ENCODE measurements at regions not wholly inside any gene's neighbourhood (a gene's known extent, or its start where the extent isn't known, plus 50 kb on each side); places are given as distances from the start of the nearest gene placed in this dataset.

DNA sequence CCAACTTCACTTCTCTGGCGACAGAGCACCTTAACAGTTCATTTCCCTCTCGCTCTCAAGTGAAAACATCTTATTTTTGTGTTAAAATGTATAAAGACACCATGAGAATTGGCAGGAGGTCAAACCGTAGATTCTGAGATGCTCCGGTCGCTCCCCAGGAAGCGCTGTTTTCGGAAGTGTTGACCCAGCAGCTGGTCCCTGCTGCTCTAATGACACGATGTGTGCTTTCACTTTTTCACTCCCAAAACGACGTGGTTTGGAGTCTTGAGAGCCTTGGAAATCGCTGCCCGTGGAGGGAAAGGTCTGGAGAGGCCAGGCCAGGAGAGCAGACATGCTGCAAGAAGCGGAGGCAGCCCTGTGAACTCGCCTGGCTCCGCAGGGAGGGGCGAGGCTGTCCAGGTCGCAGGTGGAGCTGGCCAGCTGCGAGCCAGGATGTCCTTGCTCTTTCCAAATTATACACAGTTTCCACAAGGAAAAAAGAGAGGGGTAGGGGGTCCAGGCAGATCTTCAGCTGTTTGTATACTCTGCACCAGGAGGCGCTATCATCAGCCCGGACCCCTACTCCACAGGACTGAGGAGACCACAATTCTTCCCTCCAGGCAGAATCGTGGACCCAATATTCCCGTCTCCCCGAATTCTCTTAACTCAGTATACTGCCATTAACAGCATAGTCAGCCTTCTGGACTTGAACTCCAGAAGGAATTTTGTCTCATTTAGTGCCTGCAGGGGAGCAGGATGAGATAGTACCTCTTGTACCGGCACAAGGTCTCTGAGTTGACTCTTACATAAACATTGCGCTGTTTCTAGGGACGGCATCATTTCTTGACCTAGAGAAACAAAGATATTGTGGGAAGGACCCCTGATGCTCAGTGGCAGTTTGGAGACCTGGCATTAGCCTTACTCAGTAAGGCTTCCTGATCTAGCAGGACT, 248.6 kb upstream of the ANKRD55 start:
- DNase-seq (ENCODE audit: low read depth): peak; percentile 6

DNA sequence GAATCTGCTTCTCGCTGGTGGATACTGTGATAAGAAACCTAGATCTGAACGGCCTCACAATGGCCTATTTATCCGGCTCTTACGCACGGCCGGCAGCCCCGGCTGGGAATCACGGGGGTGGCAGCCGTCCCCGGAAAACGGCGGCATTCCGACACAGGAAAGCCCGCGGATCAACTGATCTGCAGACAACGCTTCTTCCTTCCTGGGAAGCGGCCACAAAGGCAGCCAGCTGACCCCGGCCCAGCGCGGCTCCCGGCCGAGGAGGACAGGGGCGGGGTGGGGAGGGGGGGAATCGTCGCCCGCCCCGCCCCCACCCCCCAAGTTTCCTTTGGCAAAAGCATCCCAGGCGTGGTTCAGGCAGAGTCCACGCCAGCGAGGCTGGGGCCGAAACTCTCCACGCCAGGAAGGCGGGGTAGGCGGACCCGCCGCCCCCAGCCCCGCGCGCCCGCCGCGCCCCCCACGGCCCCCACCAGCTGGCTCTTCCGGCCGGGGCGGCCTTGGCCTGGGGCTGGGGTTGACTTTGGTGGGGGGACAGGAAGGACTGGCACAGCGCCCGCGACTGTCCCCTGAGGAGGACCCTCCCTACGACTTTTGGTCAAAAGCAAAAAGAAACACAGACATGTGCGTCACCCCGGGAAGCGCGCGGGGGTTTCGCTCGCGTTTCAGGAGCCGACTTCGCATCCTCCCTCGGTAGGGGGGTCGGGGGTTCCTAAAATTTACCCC, 247.7 kb upstream of the ANKRD55 start:
- DNase-seq (ENCODE audit: low read depth): peak; percentile 22

DNA sequence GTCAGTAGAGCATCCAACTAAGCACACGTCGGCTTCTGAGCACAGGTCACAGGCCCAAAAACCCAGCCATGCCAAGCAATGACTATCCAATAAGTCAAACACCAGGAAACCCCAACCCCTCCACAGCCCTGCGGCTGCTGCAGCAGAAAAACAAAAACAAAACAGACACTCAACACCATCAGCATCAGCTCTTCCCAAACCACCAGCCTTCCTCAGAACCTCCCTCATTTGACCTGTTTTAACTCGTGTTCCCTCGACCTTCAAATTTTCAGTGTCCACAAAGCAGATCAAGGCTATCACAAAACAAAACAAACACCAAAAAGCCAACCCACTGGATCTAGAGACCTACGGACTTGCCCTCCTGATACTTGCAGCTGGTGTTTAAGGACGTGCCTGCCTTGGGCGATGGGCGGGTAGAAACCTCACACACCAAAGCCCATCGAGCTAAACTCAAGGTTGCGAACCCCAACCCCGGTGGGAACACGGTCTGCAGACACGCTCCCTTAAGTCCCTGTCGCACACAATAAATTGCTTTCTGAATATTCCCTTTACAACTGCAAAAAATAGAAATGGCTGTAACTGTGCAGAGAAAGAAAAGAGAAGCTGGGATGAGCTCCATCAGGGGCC, 247.1 kb upstream of the ANKRD55 start:
- peak; percentile 18 for DNase-seq (ENCODE audit: low read depth)

DNA sequence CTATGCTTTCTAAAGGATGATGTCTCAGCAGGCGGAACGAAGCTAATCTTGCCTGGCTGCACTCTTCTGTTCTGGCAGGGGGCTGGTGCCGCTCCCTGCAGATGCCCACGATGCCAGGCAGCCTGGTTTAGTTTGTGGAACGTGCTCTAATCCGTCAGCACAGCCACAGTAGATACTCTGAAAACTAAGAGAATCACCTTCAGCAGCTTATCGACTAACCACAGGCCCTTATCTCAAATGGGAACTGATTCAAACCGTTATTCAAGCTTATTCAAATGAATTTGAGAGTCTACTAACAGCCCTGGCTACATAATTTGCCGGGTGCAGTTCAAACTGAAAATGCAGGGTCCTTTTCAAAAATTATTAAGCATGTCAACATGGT, 246.6 kb upstream of the ANKRD55 start:
- no peak for DNase-seq (ENCODE audit: low read depth)

DNA sequence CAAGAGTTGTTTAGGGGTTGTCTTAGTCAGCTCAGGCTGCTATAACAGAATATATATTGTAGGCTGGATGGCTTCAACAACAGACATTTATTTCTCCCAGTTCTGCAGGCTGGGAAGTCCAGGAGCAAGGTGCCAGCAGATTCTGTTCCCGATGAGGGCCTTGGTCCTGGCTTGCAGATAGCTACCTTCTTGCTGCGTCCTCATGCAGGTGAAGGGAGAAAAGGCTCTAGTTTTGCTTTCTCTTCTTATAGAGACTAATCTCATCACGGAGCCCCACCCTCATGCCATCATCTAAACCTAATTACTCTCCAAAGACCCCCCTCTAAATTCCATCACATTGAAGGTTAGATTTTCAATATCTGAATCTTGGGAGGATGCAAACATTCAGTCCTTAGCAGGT, 246.0 kb upstream of the ANKRD55 start:
- DNase-seq (ENCODE audit: low read depth): no peak

DNA sequence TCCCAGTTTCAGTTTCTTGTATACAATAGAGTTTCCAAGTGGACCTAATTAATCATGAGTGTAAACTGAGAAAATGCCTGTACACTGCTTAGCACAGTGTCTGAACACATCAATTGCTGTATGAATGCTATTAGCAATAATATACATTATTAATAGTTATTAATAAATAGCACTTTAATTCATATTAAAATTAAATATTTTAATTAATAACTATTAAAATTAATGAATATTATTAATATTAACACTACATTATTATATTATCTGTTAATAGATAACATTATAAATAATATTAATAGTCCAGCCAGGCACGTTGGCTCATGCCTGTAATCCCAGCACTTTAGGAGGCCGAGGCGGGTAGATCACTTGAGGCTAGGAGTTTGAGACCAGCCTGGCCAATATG, 244.9 kb upstream of the ANKRD55 start:
- no peak for DNase-seq (ENCODE audit: low read depth)

DNA sequence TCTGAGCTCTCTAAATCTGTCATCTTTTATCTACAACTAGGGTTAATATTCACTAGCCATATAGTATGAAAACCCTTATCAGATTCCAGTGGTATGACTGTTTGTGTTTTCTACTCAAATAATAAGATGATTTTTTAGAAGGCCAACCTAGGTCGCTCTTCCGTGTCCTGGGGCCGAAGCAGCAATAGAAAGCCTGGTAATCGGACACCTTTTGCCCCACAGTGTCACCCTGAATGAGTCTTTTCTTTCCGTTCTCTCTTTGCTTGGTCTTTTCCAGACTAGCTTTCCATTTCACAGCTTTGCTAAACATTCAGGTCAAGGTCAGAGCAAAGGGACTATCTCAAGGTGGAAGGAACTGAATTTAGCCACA, 243.3 kb upstream of the ANKRD55 start:
- DNase-seq (ENCODE audit: low read depth): no peak

DNA sequence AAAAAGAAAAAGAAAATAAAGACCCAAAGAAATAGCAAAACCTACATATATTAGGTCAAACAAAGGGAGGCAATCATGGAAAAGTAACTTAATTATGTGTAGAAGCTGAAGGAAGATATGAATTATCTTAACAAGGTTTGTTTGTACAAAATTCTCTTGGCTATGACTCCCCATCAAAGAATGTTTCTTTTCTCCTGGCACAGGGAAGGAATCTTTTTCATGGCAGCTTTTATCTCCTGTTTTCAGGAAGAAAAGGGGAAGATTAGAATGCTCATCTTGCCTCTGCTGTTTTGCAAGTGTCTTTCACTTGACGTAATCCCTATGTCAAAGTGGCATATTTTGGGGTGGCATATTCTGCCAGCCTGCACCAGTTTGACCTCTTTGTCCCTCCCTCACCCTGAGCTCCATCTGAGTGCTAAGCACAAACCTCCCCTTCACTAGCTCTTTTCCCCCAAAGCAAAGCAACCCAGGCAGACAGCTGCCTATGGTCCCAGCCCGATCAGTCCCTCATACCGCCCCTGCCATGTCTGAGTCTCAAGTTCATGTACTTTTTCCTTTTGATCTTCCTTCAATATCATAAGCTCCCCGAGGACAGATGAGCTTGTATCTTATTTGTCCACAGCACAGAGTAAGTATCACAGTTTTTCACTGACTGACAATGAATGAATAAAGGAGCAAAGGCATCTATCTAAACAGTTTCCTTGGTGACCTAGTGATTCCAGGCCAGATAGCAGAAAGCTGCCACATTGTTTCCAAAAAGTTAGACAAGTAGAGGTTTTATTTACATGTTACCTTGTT, 242.8 kb upstream of the ANKRD55 start:
- no peak for DNase-seq (ENCODE audit: low read depth)

DNA sequence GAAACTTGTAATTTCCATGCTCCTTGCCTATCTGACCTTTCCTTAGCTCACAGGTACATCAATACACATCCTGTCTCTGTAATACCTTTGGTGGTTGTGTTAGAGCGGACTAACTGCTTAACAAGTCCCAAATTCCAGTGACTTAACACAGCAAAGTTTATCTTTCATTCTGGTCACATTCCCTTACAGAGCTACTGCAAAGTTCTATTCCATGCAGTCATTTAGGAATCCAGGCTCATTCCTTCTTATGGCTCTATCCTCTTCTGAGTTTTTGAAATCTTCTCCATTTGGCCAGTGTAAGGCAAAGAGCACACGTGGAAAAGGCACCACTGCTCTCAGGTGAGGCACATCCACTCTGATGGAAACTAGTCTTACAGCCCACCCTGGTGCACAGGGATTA, 238.6 kb upstream of the ANKRD55 start:
- no peak for DNase-seq (ENCODE audit: low read depth)

DNA sequence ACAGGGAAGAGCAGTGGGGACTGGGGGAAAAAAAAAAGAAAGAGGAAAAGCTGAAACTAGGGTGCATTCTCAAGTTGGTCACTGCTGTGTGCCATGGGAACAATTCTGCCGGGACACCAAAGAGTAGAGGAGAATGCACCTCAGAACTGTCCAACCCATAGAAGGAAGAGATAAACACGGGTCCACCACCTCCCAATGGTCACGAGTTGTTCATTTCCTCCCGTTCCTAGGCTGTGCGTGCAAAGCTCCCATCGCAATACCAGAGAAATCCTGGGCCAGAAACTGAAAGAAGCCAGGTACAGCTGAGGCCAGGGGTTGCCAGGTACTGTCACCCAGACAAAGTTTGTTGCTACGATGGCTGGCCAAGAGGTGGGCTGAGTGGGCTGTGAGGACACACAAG, 236.9 kb upstream of the ANKRD55 start:
- no peak for DNase-seq (ENCODE audit: low read depth)

DNA sequence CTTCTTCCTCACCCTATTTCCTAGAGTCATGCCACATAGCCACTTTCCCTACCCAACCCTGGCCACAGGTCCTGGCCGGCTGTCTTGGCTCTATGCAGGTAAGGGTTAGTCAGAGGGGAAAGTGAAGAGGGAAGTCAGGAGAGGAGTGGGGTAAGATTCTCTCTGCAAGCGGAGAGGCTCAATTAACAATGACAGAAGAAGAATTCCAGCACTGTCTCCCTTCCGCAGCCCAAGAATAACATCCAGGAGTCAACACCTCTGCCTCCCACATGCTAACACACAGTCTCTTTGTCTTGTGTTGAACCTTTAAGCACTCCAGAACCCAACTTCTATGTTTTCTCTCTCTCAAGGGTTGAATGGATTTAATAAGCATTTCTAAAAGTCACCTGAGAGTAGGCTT, 235.1 kb upstream of the ANKRD55 start:
- no peak for DNase-seq (ENCODE audit: low read depth)

DNA sequence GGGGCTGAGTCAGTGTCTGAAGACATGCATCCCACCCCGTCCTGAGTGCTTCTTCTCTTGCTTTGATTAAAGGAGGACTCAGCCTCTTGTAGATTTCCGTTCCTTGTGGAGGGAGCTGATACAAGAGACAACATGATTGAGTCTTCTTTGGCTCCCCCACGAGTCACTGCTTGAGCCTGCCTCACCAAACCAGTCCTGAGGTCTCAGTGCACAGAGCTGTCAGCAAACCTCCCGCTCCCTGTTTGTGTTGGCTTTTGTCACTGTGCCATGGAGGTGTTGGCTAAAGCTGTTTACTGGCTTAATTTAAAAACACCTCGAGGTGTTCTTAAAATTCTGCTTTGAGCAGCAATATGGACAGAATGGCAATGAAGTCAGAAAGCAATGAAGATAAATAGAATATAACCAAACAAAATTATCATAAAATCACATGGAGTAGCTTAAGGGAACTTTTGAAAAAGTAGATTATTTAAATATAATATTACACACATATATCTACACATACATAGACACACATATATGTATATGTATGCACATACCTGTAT, 234.1 kb upstream of the ANKRD55 start:
- DNase-seq (ENCODE audit: low read depth): no peak

DNA sequence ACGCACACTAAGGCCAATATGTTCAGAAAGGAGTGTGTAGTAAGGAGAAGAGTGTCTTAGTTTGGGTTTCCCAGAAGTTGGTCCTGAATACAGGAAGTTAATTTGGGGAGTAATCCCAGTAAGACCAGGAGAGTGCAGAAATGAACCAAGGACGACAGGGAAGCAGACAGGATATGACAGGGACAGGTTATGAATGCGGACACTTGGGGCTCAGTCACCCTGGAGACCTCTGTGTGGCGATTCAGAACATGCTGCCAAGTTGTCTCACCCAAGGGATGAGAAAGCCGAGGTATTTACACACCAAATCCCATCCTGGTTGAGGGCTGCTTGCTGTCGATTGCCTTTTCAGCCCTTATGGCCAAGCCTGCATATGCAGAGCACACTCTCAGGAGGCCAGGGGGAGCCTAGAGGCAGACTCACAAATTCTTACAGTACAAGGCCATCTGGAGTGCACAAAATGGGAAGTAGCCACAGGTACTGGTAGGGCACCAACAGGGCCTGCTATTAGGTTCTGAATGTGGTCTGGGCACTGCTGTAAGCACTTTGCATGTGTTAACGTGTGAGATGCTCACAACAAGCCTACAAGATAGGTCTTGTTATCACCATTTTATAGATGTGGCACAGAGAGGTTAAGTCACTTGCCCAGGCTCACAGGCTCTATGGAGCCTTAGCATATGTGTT, 233.1 kb upstream of the ANKRD55 start:
- DNase-seq (ENCODE audit: low read depth): no peak

DNA sequence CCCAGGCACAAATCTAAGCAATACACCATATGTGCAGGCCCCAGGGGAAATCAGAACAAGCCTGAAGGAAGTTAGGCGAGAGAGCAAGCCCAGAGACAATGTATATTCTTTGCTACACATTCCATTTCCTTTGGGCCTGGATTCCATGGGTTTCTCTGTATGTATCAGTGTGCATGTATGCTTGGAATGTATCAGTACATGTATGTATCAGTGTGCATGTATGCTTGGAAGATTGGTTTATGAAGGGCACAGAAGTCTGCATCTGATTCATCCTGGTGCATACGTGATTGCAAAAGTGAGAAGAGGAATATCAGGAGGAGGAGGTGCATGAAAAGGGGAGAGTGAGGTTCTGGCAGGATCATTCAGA, 232.6 kb upstream of the ANKRD55 start:
- no peak for DNase-seq (ENCODE audit: low read depth)

DNA sequence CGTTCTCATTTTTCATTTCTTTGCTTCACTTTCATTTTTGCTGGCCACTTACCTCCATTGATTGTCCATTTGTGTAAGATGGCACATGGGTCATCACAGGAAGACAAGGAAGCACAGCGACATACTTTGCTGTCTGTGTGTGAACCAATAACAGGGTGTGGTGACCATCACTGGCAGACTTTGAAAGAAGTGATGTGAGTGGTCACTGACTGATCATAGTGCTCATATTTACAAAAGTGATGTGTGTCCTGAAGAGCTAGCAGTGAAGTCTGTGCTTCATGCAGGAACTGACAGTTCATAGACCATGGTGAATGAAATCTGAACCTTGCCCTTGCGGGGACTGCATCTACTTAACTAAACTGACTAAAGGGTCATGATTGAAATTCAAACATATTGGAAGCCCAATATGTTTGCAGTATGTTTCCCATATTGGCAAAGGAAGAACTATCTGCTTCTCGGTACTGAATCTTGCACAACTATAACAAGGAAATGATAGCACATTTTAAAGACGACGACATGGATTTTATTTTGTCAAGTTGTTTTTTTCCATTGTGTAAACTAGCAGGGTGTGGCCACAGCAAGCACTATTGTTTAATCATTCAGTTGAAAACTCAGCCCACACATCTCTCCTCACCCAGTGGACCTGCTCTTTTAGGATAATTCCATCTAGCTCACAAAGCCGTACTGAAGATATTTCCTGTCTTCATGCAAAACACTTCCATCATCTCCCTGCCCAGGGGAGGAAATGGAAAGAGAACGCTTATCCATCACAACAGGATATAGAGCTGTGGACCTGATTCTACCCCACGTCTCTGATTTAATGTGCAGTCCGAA, 232.0 kb upstream of the ANKRD55 start:
- no peak for DNase-seq (ENCODE audit: low read depth)

DNA sequence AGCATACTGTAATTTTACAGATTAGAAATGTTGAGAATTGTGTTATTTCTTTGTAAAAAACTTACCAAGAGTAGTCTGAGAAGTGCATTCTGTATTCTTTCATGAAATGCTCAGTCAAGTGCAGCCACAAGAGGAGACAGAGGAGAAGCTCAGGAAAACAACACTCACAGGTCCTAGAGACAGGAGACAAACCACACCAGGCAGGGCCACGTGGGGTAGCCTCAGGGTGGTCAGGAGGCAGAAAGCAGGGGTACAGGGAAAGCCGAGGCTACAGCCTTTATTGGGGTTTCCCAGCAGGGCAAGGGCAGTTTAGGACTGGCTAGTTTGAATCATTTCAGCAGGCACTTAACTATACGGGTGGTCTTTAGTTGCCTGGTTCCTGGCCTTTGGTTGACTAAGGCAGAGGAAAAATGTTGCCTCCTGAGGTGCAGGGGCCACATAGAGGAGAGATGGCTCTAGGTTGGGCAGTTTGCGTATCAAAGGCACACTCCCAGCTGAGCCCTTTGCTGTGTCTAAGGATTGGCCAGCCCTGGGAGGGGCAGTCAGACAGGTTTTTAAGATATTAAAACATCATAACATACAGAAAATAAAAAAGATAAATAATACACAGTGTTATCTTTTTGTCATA, 230.9 kb upstream of the ANKRD55 start:
- no peak for DNase-seq (ENCODE audit: low read depth)

DNA sequence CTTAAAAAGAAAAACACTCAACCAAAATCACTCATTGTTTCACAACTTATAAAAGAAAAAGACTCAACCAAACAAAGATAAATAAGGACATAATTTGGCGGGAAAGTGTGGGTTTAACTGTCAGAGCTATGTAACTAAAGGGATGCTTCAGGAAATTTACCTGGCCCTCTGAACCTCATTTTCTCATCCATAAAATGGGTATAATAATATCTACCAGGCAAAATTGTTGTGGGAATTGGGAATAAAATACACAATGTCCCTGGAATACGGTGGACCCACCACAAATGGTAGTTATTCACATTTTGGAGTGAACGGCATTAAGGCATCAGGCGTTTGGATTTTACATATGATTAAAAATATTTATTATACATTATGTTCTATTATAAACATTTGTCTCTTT, 228.5 kb upstream of the ANKRD55 start:
- no peak for DNase-seq (ENCODE audit: low read depth)

DNA sequence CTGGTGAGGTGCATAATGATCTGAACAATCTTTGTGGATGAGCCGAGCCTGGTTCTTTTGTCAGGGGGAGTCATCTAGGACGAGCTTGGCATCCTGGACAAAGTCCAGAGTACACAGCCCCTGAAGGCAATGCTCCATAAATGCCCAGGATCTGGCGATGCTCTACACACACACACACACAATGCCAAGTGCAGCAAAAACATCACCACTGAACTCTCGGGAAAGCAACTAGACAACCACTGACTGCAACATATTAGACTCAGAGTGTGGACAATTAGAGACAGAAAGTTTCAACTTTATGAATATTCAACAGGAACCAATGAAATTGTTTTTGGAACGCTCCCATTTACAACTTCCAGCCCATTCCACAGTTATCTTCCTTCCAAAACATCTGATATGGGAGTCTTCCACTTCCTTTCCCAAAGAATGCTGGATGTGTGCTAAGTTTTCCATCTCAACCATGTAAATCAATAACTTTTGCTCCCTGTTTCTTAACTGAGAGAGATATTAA, 227.6 kb upstream of the ANKRD55 start:
- DNase-seq (ENCODE audit: low read depth): no peak

DNA sequence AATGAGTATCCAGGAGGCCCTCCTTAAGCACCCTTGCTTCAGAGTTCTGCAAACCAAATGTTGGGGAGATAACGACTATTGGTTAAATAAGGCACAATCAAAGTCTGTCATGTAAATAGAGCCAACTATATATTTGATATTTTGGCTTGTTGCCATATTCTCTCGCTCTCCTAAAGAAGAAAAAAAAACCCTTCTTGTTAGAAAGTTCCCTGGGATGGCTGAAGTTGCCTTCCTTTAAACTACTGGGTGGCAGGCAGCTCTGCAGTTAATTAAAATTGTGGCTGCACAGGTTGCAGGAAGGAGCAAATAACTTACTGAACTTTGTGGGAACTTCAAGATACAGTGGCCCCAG, 227.0 kb upstream of the ANKRD55 start:
- no peak for DNase-seq (ENCODE audit: low read depth)

All from activated T-cell treated with anti-CD3 and anti-CD28 coated beads for 1 hour (primary cell).